Fibroblast of lung (primary cell): ENCODE measurements at regions not wholly inside any gene's neighbourhood (a gene's known extent, or its start where the extent isn't known, plus 50 kb on each side); places are given as distances from the start of the nearest gene placed in this dataset.

Source experiments
- CTCF ChIP-seq, 2 donors: IDR thresholded peaks in 1 of 2; conservative IDR thresholded peaks in 1 of 2; 1 replicate in 1 of 2; 2 replicates in 1 of 2; pipeline ENCODE4 v1.5.1; 2011 to 2012; ENCODE audit warnings: low read length in 2 of 2, control low read depth in 1 of 2, inconsistent platforms in 1 of 2, low read depth in 1 of 2, mild to moderate bottlenecking in 1 of 2
- EZH2 ChIP-seq: IDR thresholded peaks from 2 replicates; pipeline ENCODE4 v1.5.1; 2012; ENCODE audit warnings: low read length, control low read depth, mild to moderate bottlenecking; ENCODE audit errors: missing control alignments

- TF ChIP-seq CTCF (conservative IDR thresholded peaks at IDR 0.05 in 1 of 2, IDR thresholded peaks at IDR 0.05 in 1 of 2; ENCODE audit: low read depth in 1 of 2, low read length in 2 of 2): no peak
- TF ChIP-seq EZH2: no peak
Measured at GRCh38 chr22:27452922-27453321, 348.6 kb downstream of the MN1 start.
